ENCODE measurements at regions not wholly inside any gene's neighbourhood (a gene's known extent, or its start where the extent isn't known, plus 50 kb on each side); places are given as distances from the start of the nearest gene placed in this dataset.

- Histone ChIP-seq H3K4me3 (ENCODE audit: low read length) (no peak overlapping the region), H4K20me1 (ENCODE audit: control insufficient read depth, insufficient read depth, low read depth, low read length) (no peaks in the 10 kb centered on the region), H3K79me2 (ENCODE audit: control insufficient read depth, low read length) (no peaks in the 10 kb centered on the region), H3K4me1 (ENCODE audit: control insufficient read depth, low read length) (no peaks in the 10 kb centered on the region), H3K9me3 (ENCODE audit: control insufficient read depth, insufficient read depth, low read length) (peaks cover 4% of the 10 kb centered on the region; the same call in 1 of the 2 replicates), H3K36me3 (ENCODE audit: control insufficient read depth, low read length) (no peaks in the 10 kb centered on the region), H3F3A (ENCODE audit: control insufficient read depth, insufficient read depth) (no peaks in the 10 kb centered on the region), H3K27ac (ENCODE audit: low read depth, low read length) (no peak overlapping the region), H3K27me3 (ENCODE audit: control insufficient read depth, low read length) (no peaks in the 10 kb centered on the region), H3K9me2 (replicated peaks; ENCODE audit: control insufficient read depth, low read length) (no peaks in the 10 kb centered on the region), H3K4me2 (ENCODE audit: low read length) (no peak overlapping the region)
- TF ChIP-seq EZH2phosphoT487 (IDR thresholded peaks at IDR 0.05; ENCODE audit: borderline replicate concordance, low read length) = no peak
- no peak for TF ChIP-seq CTCF (IDR thresholded peaks at IDR 0.05; ENCODE audit: low read depth, low read length, poor library complexity, severe bottlenecking)
These were observed 1546.6 kb downstream of the SLITRK5 start for GRCh38 chr13:89217813-89218212.

GRCh38 chr13:89221557-89222158 lies 1550.5 kb downstream of the SLITRK5 start:
- Histone ChIP-seq H3F3A (ENCODE audit: control insufficient read depth, insufficient read depth) (no peaks in the 10 kb centered on the region), H3K27ac (ENCODE audit: low read depth, low read length) (no peak overlapping the region), H3K9me3 (ENCODE audit: control insufficient read depth, insufficient read depth, low read length) (peaks cover 4% of the 10 kb centered on the region; the same call in 1 of the 2 replicates), H3K9me2 (replicated peaks; ENCODE audit: control insufficient read depth, low read length) (no peaks in the 10 kb centered on the region), H4K20me1 (ENCODE audit: control insufficient read depth, insufficient read depth, low read depth, low read length) (no peaks in the 10 kb centered on the region), H3K4me3 (ENCODE audit: low read length) (no peak overlapping the region), H3K79me2 (ENCODE audit: control insufficient read depth, low read length) (no peaks in the 10 kb centered on the region), H3K36me3 (ENCODE audit: control insufficient read depth, low read length) (no peaks in the 10 kb centered on the region), H3K27me3 (ENCODE audit: control insufficient read depth, low read length) (no peaks in the 10 kb centered on the region), H3K4me2 (ENCODE audit: low read length) (no peak overlapping the region), H3K4me1 (ENCODE audit: control insufficient read depth, low read length) (no peaks in the 10 kb centered on the region)
- TF ChIP-seq EZH2phosphoT487 (IDR thresholded peaks at IDR 0.05; ENCODE audit: borderline replicate concordance, low read length) (no peak), CTCF (IDR thresholded peaks at IDR 0.05; ENCODE audit: low read depth, low read length, poor library complexity, severe bottlenecking) (no peak)

- H3K4me1 ChIP-seq (ENCODE audit: control insufficient read depth, low read length) = no peaks in the 10 kb centered on the region
- H3K27me3 ChIP-seq (ENCODE audit: control insufficient read depth, low read length) = no peaks in the 10 kb centered on the region
- TF ChIP-seq CTCF (IDR thresholded peaks at IDR 0.05; ENCODE audit: low read depth, low read length, poor library complexity, severe bottlenecking) = no peak
- TF ChIP-seq EZH2phosphoT487 (IDR thresholded peaks at IDR 0.05; ENCODE audit: borderline replicate concordance, low read length) = no peak
- H3K27ac ChIP-seq (ENCODE audit: low read depth, low read length) = no peak overlapping the region
- H4K20me1 ChIP-seq (ENCODE audit: control insufficient read depth, insufficient read depth, low read depth, low read length) = no peaks in the 10 kb centered on the region
- no peak overlapping the region for H3K4me2 ChIP-seq (ENCODE audit: low read length)
- H3K79me2 ChIP-seq (ENCODE audit: control insufficient read depth, low read length) = no peaks in the 10 kb centered on the region
- H3K36me3 ChIP-seq (ENCODE audit: control insufficient read depth, low read length) = no peaks in the 10 kb centered on the region
- H3K9me3 ChIP-seq (ENCODE audit: control insufficient read depth, insufficient read depth, low read length) = no peaks in the 10 kb centered on the region
- H3K4me3 ChIP-seq (ENCODE audit: low read length) = no peak overlapping the region
- H3F3A ChIP-seq (ENCODE audit: control insufficient read depth, insufficient read depth) = no peaks in the 10 kb centered on the region
- H3K9me2 ChIP-seq (replicated peaks; ENCODE audit: control insufficient read depth, low read length) = no peaks in the 10 kb centered on the region
These were observed 1556.2 kb downstream of the SLITRK5 start for GRCh38 chr13:89227356-89227755.
